ENCODE measurements at regions not wholly inside any gene's neighbourhood (a gene's known extent, or its start where the extent isn't known, plus 50 kb on each side); places are given as distances from the start of the nearest gene placed in this dataset.

DNA sequence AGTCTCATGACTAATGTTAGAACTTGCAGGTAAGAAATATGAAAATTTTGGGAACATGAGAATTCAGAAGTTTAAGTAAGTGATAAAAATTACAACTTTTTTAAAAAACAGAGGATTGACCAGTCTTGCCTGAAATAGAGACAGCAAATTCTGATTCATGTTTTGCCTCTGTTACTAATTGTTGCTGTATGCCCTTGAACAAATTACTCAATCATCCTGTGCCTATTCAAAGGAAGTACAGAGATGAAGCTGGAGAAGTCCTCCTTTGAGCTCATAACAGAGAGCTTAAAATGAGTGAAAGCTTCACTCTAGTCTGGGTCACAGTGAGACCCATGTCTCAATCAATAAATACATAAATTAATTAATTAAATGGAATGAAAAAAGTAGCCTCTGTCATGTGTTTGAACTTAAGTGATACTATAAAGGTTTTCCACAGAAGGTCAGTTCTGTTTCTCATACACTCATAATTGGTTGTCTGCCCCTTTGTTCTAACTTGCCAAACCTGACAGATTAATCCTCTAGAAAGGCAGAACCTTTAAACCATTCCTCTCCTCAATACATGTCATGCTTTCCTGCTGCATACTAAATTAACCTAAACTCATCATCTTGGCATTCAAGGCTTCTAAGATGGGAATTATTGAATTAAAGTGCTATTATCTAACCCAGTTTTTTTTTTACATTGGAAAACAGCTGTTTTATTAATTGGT, 374.6 kb upstream of the LRATD1 start:
- Histone ChIP-seq H2BK5ac (ENCODE audit: low read depth, low read length) (no peak overlapping the region), H3K36me3 (ENCODE audit: control insufficient read depth in 2 of 4, insufficient read depth in 4 of 4, low read length in 3 of 4) (no peaks in the 10 kb centered on the region), H3K4ac (replicated peaks; ENCODE audit: insufficient read length, low read depth, low read length) (no peak overlapping the region), H3K9ac (replicated peaks in 1 of 4; ENCODE audit: extremely low read depth in 1 of 4, low read depth in 3 of 4, low read length in 3 of 4) (no peak overlapping the region), H3K79me2 (ENCODE audit: control insufficient read depth in 1 of 2, insufficient read depth in 2 of 2, low read length in 2 of 2) (no peaks in the 10 kb centered on the region), H3K14ac (ENCODE audit: insufficient read length) (no peak overlapping the region), H4K5ac (ENCODE audit: insufficient read length, low read depth, low read length) (no peak overlapping the region), H3K56ac (replicated peaks; ENCODE audit: insufficient read length, low read depth, low read length) (no peak overlapping the region), H2BK15ac (ENCODE audit: low read length) (no peak overlapping the region), H3K9me3 (ENCODE audit: insufficient read depth in 2 of 2, low read depth in 1 of 2, low read length in 1 of 2) (no peaks in the 10 kb centered on the region; a peak in 1 of 4 replicates), H3K4me3 (ENCODE audit: extremely low read depth in 1 of 4, insufficient read depth in 2 of 4, low read depth in 3 of 4, low read length in 4 of 4) (no peak overlapping the region), H2AK5ac (ENCODE audit: low read depth, low read length) (no peak overlapping the region), H3K18ac (ENCODE audit: extremely low read depth, low read length) (no peak overlapping the region), H3K23ac (ENCODE audit: insufficient read length) (no peak overlapping the region), H2BK12ac (ENCODE audit: low read depth, low read length) (no peak overlapping the region), H2AFZ (ENCODE audit: low read length) (no peak overlapping the region), H3K4me1 (replicated peaks in 1 of 4; ENCODE audit: control insufficient read depth in 3 of 4, insufficient read depth in 4 of 4, low read length in 3 of 4) (no peaks in the 10 kb centered on the region; a peak in 1 of 7 replicates), H3K79me1 (ENCODE audit: low read depth, low read length) (no peaks in the 10 kb centered on the region), H3K4me2 (ENCODE audit: insufficient read depth in 1 of 2, low read depth in 2 of 2, low read length in 2 of 2) (no peak overlapping the region), H4K91ac (replicated peaks; ENCODE audit: insufficient read length, low read length) (no peak overlapping the region), H4K8ac (ENCODE audit: extremely low read depth, insufficient read depth, low read length) (no peak overlapping the region), H4K20me1 (replicated peaks in 1 of 2; ENCODE audit: control insufficient read depth in 1 of 2, insufficient read depth in 2 of 2, low read length in 2 of 2) (no peaks in the 10 kb centered on the region), H2BK120ac (replicated peaks; ENCODE audit: low read depth, low read length) (no peak overlapping the region), H3K27me3 (replicated peaks in 1 of 4; ENCODE audit: control insufficient read depth in 3 of 4, extremely low read depth in 1 of 4, insufficient read depth in 3 of 4, low read length in 3 of 4) (no peaks in the 10 kb centered on the region), H3K27ac (ENCODE audit: low read depth, low read length) (no peak overlapping the region), H3K23me2 (ENCODE audit: low read depth, low read length) (no peaks in the 10 kb centered on the region), H2BK20ac (ENCODE audit: low read length) (no peak overlapping the region)
- DNase-seq (ENCODE audit: low read depth in 1 of 2, low spot score in 2 of 2) (no peak), FAIRE-seq (no peak)
- TF ChIP-seq CHD1 (IDR thresholded peaks at IDR 0.05; ENCODE audit: low read depth, low read length) (no peak), JUND (IDR thresholded peaks at IDR 0.05; ENCODE audit: low read length) (no peak), RFX5 (IDR thresholded peaks at IDR 0.05; ENCODE audit: borderline replicate concordance, low read depth, low read length) (no peak), POLR2AphosphoS5 (IDR thresholded peaks at IDR 0.05; ENCODE audit: low read depth, low read length) (no peak), SAP30 (IDR thresholded peaks at IDR 0.05; ENCODE audit: insufficient read depth, insufficient replicate concordance, low read length) (no peak), SP1 (IDR thresholded peaks at IDR 0.05; ENCODE audit: low read depth, low read length) (no peak), KDM4A (IDR thresholded peaks at IDR 0.05; ENCODE audit: low read depth, low read length, severe bottlenecking) (no peak), KDM1A (IDR thresholded peaks at IDR 0.05; ENCODE audit: borderline replicate concordance, low read length) (no peak), POLR2A (IDR thresholded peaks at IDR 0.05; ENCODE audit: control extremely low read depth in 1 of 2, low read depth in 2 of 2, low read length in 2 of 2) (no peak), BRCA1 (IDR thresholded peaks at IDR 0.05; ENCODE audit: low read depth, low read length) (no peak), TCF12 (IDR thresholded peaks at IDR 0.05; ENCODE audit: low read depth, low read length) (no peak), ZNF274 (IDR thresholded peaks at IDR 0.05; ENCODE audit: borderline replicate concordance, extremely low read depth, low read length) (no peak), CHD2 (IDR thresholded peaks at IDR 0.05; ENCODE audit: low read length) (no peak)
- CTCF ChIA-PET (ENCODE audit: partially characterized antibody): no interaction called here
- POLR2A ChIA-PET (ENCODE audit: partially characterized antibody): no interaction called here

Measured in H1 (cell line).